ENCODE measurements at regions not wholly inside any gene's neighbourhood (a gene's known extent, or its start where the extent isn't known, plus 50 kb on each side); places are given as distances from the start of the nearest gene placed in this dataset.

GRCh38 chr2:76197428-76197827, 486.7 kb upstream of the GCFC2 start:
- no peak for TF ChIP-seq CTCF (IDR thresholded peaks at IDR 0.05)
- no peak for TF ChIP-seq POLR2A (IDR thresholded peaks at IDR 0.05)
